AG09309 (cell line): ENCODE measurements at regions not wholly inside any gene's neighbourhood (a gene's known extent, or its start where the extent isn't known, plus 50 kb on each side); places are given as distances from the start of the nearest gene placed in this dataset.

Experiments
- DNase-seq: peaks from one replicate; pipeline ENCODE4 v3.0.0-alpha.2; 2010; ENCODE audit warnings: low read depth
- H3K4me3 ChIP-seq: 2 replicates; pipeline ENCODE4 v1.5.1; 2011; ENCODE audit warnings: mild to moderate bottlenecking, low read depth, low read length, moderate library complexity; ENCODE audit not compliant: control insufficient read depth
- TF ChIP-seq, protein P1 (sequence below): IDR thresholded peaks from 2 replicates; pipeline ENCODE4 v1.5.1; 2011; ENCODE audit warnings: mild to moderate bottlenecking, low read depth, low read length, inconsistent platforms; ENCODE audit not compliant: insufficient read depth, control insufficient read depth; ENCODE audit errors: missing control alignments

- TF ChIP-seq, protein P1, sequence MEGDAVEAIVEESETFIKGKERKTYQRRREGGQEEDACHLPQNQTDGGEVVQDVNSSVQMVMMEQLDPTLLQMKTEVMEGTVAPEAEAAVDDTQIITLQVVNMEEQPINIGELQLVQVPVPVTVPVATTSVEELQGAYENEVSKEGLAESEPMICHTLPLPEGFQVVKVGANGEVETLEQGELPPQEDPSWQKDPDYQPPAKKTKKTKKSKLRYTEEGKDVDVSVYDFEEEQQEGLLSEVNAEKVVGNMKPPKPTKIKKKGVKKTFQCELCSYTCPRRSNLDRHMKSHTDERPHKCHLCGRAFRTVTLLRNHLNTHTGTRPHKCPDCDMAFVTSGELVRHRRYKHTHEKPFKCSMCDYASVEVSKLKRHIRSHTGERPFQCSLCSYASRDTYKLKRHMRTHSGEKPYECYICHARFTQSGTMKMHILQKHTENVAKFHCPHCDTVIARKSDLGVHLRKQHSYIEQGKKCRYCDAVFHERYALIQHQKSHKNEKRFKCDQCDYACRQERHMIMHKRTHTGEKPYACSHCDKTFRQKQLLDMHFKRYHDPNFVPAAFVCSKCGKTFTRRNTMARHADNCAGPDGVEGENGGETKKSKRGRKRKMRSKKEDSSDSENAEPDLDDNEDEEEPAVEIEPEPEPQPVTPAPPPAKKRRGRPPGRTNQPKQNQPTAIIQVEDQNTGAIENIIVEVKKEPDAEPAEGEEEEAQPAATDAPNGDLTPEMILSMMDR: no peak
- no peak overlapping the region for H3K4me3 ChIP-seq
- DNase-seq: no peak
Observed at GRCh38 chr21:38965910-38966504, 160.3 kb downstream of the ETS2 start.

- DNase-seq: no peak
- no peak overlapping the region for H3K4me3 ChIP-seq
- TF ChIP-seq, protein P1: no peak
Observed at GRCh38 chr21:38965241-38965640, 159.5 kb downstream of the ETS2 start.

DNA sequence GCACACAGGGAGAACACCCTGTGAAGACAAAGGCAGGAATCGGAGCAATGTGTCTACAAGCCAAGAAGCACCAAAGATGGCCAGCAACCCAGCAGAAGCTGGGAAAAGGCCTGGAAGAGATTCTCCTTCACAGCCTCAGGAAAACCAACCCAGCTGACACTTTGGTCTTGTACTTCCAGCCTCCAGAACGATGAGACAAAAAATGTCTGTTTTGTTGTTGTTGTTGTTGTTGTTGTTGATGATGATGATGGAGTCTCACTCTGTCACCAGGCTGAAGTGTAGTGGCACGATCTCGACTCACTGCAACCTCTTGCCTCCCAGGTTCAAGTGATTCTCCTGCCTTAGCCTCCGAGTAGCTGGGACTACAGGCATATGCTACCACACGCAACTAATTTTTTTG is 157.3 kb downstream of the ETS2 start:
- no peak for DNase-seq
- TF ChIP-seq, protein P1: no peak
- no peak overlapping the region for H3K4me3 ChIP-seq

DNA sequence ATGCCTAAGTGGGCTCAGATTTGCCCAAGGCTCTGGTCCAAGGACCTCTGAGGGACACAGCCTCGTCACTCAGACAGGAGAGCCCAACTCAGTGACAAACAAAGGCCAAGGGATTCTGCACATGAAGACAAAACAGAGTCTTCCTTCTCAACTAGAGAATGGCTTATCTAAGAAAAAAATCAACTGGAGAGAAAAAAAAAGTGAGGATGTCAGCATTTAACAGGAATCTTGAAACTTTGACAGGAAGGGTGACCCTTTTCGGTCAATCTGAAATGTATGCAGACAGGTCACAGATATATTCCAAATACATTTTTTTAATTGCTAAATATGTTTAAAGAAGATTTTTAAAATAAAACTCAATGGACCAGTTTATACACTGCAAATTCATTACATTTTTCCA is 154.5 kb downstream of the ETS2 start:
- DNase-seq: no peak
- no peak overlapping the region for H3K4me3 ChIP-seq
- TF ChIP-seq, protein P1: no peak

DNA sequence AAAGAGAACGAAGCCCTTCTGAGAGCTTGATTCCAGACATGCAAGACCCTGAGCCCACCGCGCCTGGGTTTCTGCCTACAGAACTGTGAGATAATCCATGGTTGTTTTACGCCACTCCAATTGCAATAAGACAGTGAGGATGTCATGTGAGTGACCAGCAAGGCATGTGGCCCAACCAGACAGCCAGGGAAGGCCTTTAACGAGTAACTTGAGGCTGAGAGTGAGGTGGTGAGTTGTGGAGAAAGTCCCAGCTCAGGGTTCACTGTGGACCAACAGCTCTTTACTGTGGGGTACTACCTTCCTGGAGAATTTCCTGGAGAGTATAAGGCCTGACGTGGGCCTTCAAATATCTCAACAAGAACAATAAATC is 153.9 kb downstream of the ETS2 start:
- TF ChIP-seq, protein P1: no peak
- no peak for DNase-seq
- no peak overlapping the region for H3K4me3 ChIP-seq

DNA sequence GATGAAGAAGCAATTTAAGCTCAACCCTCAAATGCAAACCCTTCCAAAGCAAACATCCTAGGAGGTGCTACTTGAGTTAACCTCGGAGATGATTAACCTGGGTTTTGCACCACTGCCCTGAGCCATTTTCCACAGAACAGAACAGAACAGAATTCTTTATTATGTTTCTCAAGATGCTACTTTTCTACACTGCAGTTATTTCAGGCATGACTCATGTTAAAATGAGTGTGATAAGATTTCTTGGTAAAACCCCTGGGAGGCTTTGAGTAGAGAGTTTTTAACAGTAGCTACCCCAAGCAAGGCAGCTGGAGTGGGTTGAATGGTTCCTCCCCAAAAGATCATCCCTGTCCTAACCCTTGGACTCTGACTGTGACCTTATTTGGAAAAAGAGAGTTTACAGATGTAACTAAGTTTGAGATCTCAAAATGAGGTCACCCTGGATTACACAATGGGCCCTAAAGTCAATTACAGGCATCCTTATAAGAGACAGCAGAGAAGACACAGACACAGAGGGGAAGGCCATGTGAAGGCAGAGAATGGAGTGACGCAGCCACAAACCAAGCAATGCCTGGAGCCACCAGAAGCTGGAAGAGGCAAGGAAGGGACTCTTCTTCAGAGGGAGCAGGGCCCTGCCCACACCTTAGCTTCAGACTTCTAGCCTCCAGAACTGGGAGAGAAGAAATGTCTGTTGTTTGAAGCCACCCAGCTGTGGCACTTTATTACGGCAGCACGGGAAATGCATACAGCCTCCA is 153.4 kb downstream of the ETS2 start:
- no peak for DNase-seq
- H3K4me3 ChIP-seq: no peak overlapping the region
- TF ChIP-seq, protein P1: no peak
